Activated CD4-positive, alpha-beta T cell treated with anti-CD3 and anti-CD28 coated beads for 36 hours (primary cell): ENCODE measurements at regions not wholly inside any gene's neighbourhood (a gene's known extent, or its start where the extent isn't known, plus 50 kb on each side); places are given as distances from the start of the nearest gene placed in this dataset.

Experiments used
- ATAC-seq: fragments of 200-7000 bp; cut with Tn5 transposase; one replicate; pipeline ENCODE4 v1.10.0; 2021; ENCODE audit warnings: mild to moderate bottlenecking, moderate library complexity
- CTCF ChIA-PET: fragments of 350-600 bp; sonication (Branson Sonifier 250); formaldehyde crosslinking; loops from one replicate; lab custom pipeline; 2021; ENCODE audit warnings: antibody characterized with exemption; lab: Charles Lee
- POLR2A ChIA-PET: fragments of 350-600 bp; sonication (Branson Sonifier 250); formaldehyde crosslinking; loops from one replicate; lab custom pipeline; 2021; ENCODE audit warnings: antibody characterized with exemption, inconsistent platforms; lab: Charles Lee
- DNase-seq: peaks from one replicate; pipeline ENCODE4 v3.0.0-alpha.2; 2020
- H3K27ac Mint-ChIP-seq: one replicate; pipeline ENCODE4 v1.8.0; 2021; ENCODE audit warnings: mixed read lengths
- H3K27me3 Mint-ChIP-seq: one replicate; pipeline ENCODE4 v1.8.0; 2021; ENCODE audit warnings: mixed read lengths
- H3K36me3 Mint-ChIP-seq: one replicate; pipeline ENCODE4 v1.8.0; 2021; ENCODE audit warnings: low read depth, mixed read lengths
- H3K4me1 Mint-ChIP-seq: one replicate; pipeline ENCODE4 v1.8.0; 2021; ENCODE audit warnings: mixed read lengths
- H3K4me3 Mint-ChIP-seq: one replicate; pipeline ENCODE4 v1.8.0; 2021; ENCODE audit warnings: mild to moderate bottlenecking, moderate library complexity, mixed read lengths
- H3K9me3 Mint-ChIP-seq: one replicate; pipeline ENCODE4 v1.8.0; 2021; ENCODE audit warnings: low read depth, mixed read lengths
- intact Hi-C, 2 experiments: fragments of 100-400 bp; cut with DNase I in 1 of 2; cut with micrococcal nuclease in 1 of 2; formaldehyde crosslinking; loops; one replicate each; pipeline versions ENCODE4 v1.14.2 to v1.15.1; 2022 to 2024; cut with DNase I, micrococcal nuclease

GRCh38 chrX:10104958-10105658 is 51.7 kb upstream of the CLCN4 start:
- intact Hi-C loops = no loop called here
- Mint-ChIP-seq H3K27ac (peak overlapping the region; percentile 60), H3K4me1 (peaks cover 35% of the 10 kb centered on the region), H3K9me3 (no peaks in the 10 kb centered on the region), H3K27me3 (no peaks in the 10 kb centered on the region), H3K36me3 (peaks cover 21% of the 10 kb centered on the region), H3K4me3 (no peak overlapping the region)
- DNase-seq (no peak), ATAC-seq (no peak)
- POLR2A ChIA-PET = no interaction called here
- CTCF ChIA-PET = no interaction called here

DNA sequence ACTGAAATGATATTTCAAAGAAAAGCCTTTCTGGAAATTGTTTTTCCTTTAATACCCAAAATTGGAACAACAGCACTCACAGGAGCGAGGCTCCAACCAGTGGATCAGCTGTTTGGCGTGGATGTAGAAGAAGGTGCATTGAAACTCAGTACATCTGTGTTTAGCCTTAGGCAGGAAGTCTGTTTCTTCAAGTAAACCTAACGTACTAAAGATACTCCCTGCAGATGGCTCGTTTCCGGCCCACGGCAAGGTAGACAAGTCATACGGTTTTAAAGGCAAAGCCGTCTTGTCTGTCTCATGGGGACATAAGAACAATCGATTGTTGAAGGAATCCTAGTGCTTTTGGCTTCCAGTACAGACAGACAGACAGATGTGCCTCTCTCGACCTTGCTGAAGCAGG is 50.0 kb upstream of the CLCN4 start:
- ChIA-PET POLR2A (no interaction called here), CTCF (interaction anchor here (0.6 to 1.4 kb wide), 2 partner anchors 11 to 406 kb away, joined by 3 to 4 read pairs; no protein-coding TSS in a partner anchor)
- H3K27me3 Mint-ChIP-seq = no peaks in the 10 kb centered on the region
- intact Hi-C loops = no loop called here
- peak; percentile 62 for DNase-seq
- peaks cover 19% of the 10 kb centered on the region for H3K36me3 Mint-ChIP-seq
- peaks cover 49% of the 10 kb centered on the region for H3K4me1 Mint-ChIP-seq
- H3K9me3 Mint-ChIP-seq = no peaks in the 10 kb centered on the region
- peak overlapping the region; percentile 45 for H3K4me3 Mint-ChIP-seq
- peak overlapping the region; percentile 70 for H3K27ac Mint-ChIP-seq
- ATAC-seq = peak; percentile 69
